ENCODE measurements at regions not wholly inside any gene's neighbourhood (a gene's known extent, or its start where the extent isn't known, plus 50 kb on each side); places are given as distances from the start of the nearest gene placed in this dataset.

- TF ChIP-seq CTCF (IDR thresholded peaks at IDR 0.05; ENCODE audit: insufficient read depth, low read length, poor library complexity, severe bottlenecking) = no peak
These were observed 136.9 kb downstream of the SCARB1 start for GRCh38 chr12:124726596-124727263.

GRCh38 chr12:124725597-124726237 is 137.9 kb downstream of the SCARB1 start:
- no peak for TF ChIP-seq CTCF (IDR thresholded peaks at IDR 0.05; ENCODE audit: insufficient read depth, low read length, poor library complexity, severe bottlenecking)
- H3K27me3 ChIP-seq (replicated peaks; ENCODE audit: control insufficient read depth, insufficient read depth, low read length) = no peaks in the 10 kb centered on the region
- no peak for DNase-seq (ENCODE audit: extremely low read depth, insufficient read length)
- no peak overlapping the region for H3K4me3 ChIP-seq (replicated peaks; ENCODE audit: low read depth, low read length)
- H3K36me3 ChIP-seq (ENCODE audit: control insufficient read depth, insufficient read depth, low read length) = no peaks in the 10 kb centered on the region

More at GRCh38 chr12:124726596-124727263, 136.9 kb downstream of the SCARB1 start:
- no peak for DNase-seq (ENCODE audit: extremely low read depth, insufficient read length)
- no peaks in the 10 kb centered on the region for H3K36me3 ChIP-seq (ENCODE audit: control insufficient read depth, insufficient read depth, low read length)
- H3K4me3 ChIP-seq (replicated peaks; ENCODE audit: low read depth, low read length) = no peak overlapping the region
- H3K27me3 ChIP-seq (replicated peaks; ENCODE audit: control insufficient read depth, insufficient read depth, low read length) = no peaks in the 10 kb centered on the region

GRCh38 chr12:124725099-124725498 is 138.6 kb downstream of the SCARB1 start:
- no peak for TF ChIP-seq CTCF (IDR thresholded peaks at IDR 0.05; ENCODE audit: insufficient read depth, low read length, poor library complexity, severe bottlenecking)
- Histone ChIP-seq H3K4me3 (replicated peaks; ENCODE audit: low read depth, low read length) (no peak overlapping the region), H3K36me3 (ENCODE audit: control insufficient read depth, insufficient read depth, low read length) (no peaks in the 10 kb centered on the region), H3K27me3 (replicated peaks; ENCODE audit: control insufficient read depth, insufficient read depth, low read length) (no peaks in the 10 kb centered on the region)
- no peak for DNase-seq (ENCODE audit: extremely low read depth, insufficient read length)

- Histone ChIP-seq H3K36me3 (ENCODE audit: control insufficient read depth, insufficient read depth, low read length) (no peaks in the 10 kb centered on the region), H3K27me3 (replicated peaks; ENCODE audit: control insufficient read depth, insufficient read depth, low read length) (no peaks in the 10 kb centered on the region), H3K4me3 (replicated peaks; ENCODE audit: low read depth, low read length) (no peak overlapping the region)
- DNase-seq (ENCODE audit: extremely low read depth, insufficient read length) = no peak
- no peak for TF ChIP-seq CTCF (IDR thresholded peaks at IDR 0.05; ENCODE audit: insufficient read depth, low read length, poor library complexity, severe bottlenecking)
These were observed 140.8 kb downstream of the SCARB1 start for GRCh38 chr12:124722878-124723277.

- DNase-seq (ENCODE audit: extremely low read depth, insufficient read length) = no peak
- Histone ChIP-seq H3K27me3 (replicated peaks; ENCODE audit: control insufficient read depth, insufficient read depth, low read length) (no peaks in the 10 kb centered on the region), H3K4me3 (replicated peaks; ENCODE audit: low read depth, low read length) (no peak overlapping the region), H3K36me3 (ENCODE audit: control insufficient read depth, insufficient read depth, low read length) (no peaks in the 10 kb centered on the region)
- TF ChIP-seq CTCF (IDR thresholded peaks at IDR 0.05; ENCODE audit: insufficient read depth, low read length, poor library complexity, severe bottlenecking) = no peak
These were observed 142.0 kb downstream of the SCARB1 start for GRCh38 chr12:124721501-124722162.
